Transverse colon (tissue), 4 donors: ENCODE measurements at regions not wholly inside any gene's neighbourhood (a gene's known extent, or its start where the extent isn't known, plus 50 kb on each side); places are given as distances from the start of the nearest gene placed in this dataset.

Experiments used
- EP300 ChIP-seq: sonication (generic); formaldehyde crosslinking; IDR thresholded peaks from one replicate; pipeline ENCODE4 v1.6.1; 2017; ENCODE audit warnings: antibody characterized with exemption, low read depth
- POLR2AphosphoS5 ChIP-seq, 3 donors: sonication (generic); formaldehyde crosslinking; IDR thresholded peaks; one replicate each; pipeline ENCODE4 v1.6.1; 2016; ENCODE audit warnings: antibody characterized with exemption in 3 of 3
- TF ChIP-seq, protein P1 (sequence below), 5 experiments: fragments of 200-600 bp in 3 of 5; fragments of 450-650 bp in 2 of 5; sonication (generic) in 3 of 5; IDR thresholded peaks; 1 replicate in 2 of 5; 2 replicates in 3 of 5; pipeline ENCODE4 v1.5.1; 2016 to 2017; ENCODE audit warnings: antibody characterized with exemption in 5 of 5, inconsistent platforms in 3 of 5, mild to moderate bottlenecking in 2 of 5, moderate library complexity in 1 of 5

DNA sequence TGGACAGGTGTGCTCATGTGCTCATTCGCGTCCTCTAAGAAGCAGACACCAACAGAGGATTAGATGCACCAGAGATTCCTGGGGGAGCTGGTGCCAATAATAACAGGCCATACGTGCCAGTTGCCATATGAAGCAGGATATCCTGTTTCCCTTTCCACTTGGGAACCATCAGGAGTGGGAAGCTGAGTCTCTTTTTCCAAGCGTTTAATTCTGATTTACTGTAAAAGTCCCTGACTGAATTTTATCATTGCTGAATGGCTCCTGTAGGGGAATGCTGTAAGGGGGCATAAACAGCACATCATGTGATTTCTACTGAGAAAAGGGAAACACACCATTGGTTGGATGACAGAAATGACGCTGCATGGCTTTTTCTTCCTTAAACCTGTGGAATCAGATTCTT is 113.3 kb downstream of the IRF8 start:
- TF ChIP-seq, protein P1, sequence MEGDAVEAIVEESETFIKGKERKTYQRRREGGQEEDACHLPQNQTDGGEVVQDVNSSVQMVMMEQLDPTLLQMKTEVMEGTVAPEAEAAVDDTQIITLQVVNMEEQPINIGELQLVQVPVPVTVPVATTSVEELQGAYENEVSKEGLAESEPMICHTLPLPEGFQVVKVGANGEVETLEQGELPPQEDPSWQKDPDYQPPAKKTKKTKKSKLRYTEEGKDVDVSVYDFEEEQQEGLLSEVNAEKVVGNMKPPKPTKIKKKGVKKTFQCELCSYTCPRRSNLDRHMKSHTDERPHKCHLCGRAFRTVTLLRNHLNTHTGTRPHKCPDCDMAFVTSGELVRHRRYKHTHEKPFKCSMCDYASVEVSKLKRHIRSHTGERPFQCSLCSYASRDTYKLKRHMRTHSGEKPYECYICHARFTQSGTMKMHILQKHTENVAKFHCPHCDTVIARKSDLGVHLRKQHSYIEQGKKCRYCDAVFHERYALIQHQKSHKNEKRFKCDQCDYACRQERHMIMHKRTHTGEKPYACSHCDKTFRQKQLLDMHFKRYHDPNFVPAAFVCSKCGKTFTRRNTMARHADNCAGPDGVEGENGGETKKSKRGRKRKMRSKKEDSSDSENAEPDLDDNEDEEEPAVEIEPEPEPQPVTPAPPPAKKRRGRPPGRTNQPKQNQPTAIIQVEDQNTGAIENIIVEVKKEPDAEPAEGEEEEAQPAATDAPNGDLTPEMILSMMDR (IDR thresholded peaks at IDR 0.05), result no peak
- TF ChIP-seq EP300 (no peak), POLR2AphosphoS5 (IDR thresholded peaks at IDR 0.05) (no peak)
